MG63 (cell line): ENCODE measurements at regions not wholly inside any gene's neighbourhood (a gene's known extent, or its start where the extent isn't known, plus 50 kb on each side); places are given as distances from the start of the nearest gene placed in this dataset.

Source experiments
- DNase-seq: peaks from one replicate; pipeline ENCODE4 v3.0.0-alpha.2; 2020
- H3K27me3 ChIP-seq: fragments of 250-450 bp; sonication (Bioruptor Pico); 2 replicates; pipeline ENCODE4 v1.5.1; 2020; ENCODE audit warnings: mild to moderate bottlenecking, moderate library complexity
- H3K36me3 ChIP-seq: fragments of 250-450 bp; sonication (Bioruptor Pico); 2 replicates; pipeline ENCODE4 v1.5.1; 2020; ENCODE audit warnings: mild to moderate bottlenecking, moderate library complexity
- H3K4me3 ChIP-seq: fragments of 250-450 bp; sonication (Bioruptor Pico); 2 replicates; pipeline ENCODE4 v1.5.1; 2020; ENCODE audit warnings: mild to moderate bottlenecking, moderate library complexity
- H3K9me3 ChIP-seq: fragments of 250-450 bp; sonication (Bioruptor Pico); 2 replicates; pipeline ENCODE4 v1.5.1; 2020; ENCODE audit warnings: mild to moderate bottlenecking, moderate library complexity

DNA sequence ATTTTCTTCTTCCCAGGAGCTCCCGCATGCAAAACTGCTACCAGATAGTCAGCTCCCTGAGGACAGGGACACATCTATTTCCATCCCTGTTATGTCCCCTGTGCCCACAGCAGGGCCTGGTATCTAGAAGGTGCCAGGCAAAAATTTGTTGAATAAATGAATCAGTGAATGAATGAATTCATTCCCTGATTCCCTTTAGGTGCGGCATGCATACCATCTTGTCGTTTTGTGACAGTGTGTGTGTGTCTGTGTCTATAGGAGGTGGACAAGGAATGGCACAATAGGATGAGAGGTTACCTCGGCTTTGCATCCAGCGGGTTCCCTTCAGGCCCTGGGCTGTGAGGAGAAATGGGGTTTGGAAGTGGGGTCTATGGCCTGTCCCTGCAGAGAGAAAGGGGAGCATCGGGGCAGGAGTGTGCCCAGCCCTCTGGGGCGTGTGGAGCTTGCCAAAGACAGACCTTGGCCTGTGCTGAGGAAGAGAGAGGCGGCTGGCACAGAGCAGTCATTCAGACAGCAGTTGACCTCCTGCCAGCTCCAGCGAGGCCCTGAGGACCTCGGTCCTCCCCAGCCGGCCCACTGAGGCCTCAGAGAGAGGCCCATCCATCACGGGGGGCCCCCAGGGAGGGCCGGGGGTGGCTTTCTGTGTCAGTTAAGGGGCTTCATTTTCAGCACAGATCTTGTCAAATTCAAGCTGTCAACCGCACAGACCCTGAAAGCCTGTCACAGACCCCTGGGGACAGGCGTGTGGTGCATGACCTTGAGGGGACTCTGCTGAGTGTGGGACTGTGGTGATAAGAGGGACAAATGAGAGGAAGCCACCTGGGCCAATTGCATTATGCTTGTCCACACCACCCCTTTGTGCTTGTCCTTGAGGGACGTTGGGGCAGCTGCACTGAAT lies 125.9 kb upstream of the CXCR4 start:
- no peak for DNase-seq
- no peak overlapping the region for H3K4me3 ChIP-seq
- no peaks in the 10 kb centered on the region for H3K9me3 ChIP-seq

DNA sequence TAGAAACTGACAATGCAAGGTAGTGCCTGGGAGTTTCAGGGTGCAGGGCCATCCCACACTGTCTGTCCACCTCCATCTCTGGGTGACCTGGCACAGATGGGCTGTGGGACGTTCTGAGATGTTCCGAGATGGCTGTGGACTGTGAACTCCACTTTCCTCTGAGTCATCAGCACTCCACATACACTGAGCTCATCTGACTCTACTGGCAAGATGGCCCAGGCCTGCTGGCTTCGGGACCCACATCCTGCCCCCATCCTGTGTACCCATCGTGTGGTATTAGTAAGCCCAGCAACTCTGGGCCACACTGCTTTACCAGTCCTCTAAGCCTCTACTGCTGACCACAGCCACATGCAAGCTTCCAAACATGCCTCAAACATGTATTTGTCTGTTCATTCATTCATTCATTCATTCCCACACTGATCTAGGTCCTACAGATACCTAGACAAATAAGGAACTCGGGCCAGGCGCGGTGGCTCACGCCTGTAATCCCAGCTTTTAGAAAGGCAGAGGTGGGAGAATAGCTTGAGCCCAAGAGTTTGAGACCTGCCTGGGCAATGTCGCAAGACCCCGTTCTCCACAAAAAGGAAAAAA lies 124.8 kb upstream of the CXCR4 start:
- Histone ChIP-seq H3K27me3 (no peaks in the 10 kb centered on the region), H3K4me3 (no peak overlapping the region), H3K36me3 (no peaks in the 10 kb centered on the region), H3K9me3 (no peaks in the 10 kb centered on the region)
- peak; percentile 68 for DNase-seq

More for the DNA sequence above, 125.9 kb upstream of the CXCR4 start:
- Histone ChIP-seq H3K27me3 (no peaks in the 10 kb centered on the region), H3K36me3 (no peaks in the 10 kb centered on the region)

DNA sequence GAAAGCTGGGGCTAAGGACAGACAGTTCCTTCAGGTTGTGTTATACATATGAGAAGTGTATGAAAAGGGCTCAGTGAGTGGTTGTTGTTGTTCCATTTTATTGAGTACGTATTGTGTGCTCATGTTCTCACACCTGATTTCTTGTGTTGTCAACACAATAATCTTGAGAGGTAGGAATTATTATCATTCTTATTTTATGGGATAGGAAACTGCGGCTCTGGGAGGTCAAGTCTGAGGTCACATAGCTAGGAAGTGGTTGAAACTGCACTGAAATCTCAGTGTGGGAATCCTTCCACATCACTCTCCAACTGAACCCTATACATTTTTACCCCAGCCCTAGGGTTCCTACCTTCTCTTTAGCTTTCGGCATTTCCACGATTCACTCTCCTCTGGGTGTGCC lies 124.2 kb upstream of the CXCR4 start:
- H3K9me3 ChIP-seq: no peaks in the 10 kb centered on the region
- no peaks in the 10 kb centered on the region for H3K27me3 ChIP-seq
- no peaks in the 10 kb centered on the region for H3K36me3 ChIP-seq
- no peak for DNase-seq
- no peak overlapping the region for H3K4me3 ChIP-seq

DNA sequence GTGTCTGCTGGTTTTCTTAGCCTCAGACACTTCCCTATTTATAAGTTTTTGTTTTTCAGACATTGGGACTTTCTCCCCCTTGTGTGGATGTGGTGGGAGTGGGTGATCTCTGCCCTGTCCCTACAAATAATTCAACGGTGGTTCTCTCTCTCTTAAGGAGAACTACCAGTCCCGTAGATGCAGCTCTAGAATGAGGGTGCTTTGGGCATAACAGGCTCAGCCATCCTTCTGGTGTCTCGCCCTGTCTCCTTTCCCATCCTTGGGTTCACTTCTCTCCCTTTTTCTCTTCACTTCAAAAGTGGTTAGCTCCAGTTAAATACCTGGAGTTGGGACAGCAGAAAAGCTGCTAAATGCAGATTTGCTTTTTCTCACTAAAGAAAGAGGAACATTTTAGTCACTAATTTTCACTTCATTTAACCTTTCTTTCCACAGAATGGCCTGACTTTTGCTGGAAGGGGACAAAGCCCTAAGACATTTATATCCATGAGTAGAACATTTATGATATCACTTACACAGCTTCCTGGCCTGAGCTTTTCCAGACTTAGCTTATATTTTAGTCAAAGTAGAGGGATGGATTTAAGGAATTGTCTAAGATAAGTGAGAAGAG lies 121.2 kb upstream of the CXCR4 start:
- H3K36me3 ChIP-seq: no peaks in the 10 kb centered on the region
- H3K9me3 ChIP-seq: no peaks in the 10 kb centered on the region
- no peak for DNase-seq
- H3K4me3 ChIP-seq: no peak overlapping the region
- H3K27me3 ChIP-seq: no peaks in the 10 kb centered on the region

DNA sequence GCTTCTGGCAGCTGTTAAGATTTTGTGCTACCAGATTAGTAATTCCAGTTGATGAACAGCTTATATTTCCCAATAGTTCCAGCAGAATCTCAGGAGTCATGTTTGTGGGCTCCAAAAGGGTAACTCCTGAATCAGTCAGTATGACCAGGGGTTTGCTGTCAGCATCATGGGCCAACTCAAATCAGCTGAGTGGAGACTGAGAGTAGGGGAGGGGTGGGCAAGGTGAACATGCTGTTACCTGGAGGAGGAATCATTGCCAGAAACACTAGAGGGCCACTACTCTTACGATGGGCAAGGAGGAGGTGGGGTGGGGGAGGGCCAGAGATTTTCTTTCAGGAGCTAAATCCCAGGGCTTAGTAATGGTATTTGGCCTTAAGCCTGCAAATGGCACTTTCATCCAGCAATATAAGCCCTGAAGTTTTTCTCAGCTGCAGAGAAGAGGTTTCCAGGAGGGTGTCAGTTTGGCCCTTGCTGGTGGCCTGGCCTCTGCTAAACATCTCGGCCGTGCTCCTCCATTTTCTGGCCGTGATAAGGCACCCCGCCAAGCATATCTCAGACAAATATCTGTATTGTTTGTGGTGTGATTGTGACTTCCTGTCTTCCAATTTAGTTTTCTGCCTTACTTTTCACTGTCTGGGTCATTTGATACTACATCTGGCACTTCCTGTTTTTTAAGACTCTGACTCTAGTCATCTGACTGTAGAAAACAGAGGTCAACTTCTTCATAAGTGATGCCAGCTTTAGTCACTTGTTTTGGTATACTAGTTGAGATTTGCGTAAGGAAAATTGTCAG lies 120.5 kb upstream of the CXCR4 start:
- no peak overlapping the region for H3K4me3 ChIP-seq
- H3K9me3 ChIP-seq: no peaks in the 10 kb centered on the region
- no peaks in the 10 kb centered on the region for H3K36me3 ChIP-seq
- no peaks in the 10 kb centered on the region for H3K27me3 ChIP-seq
- DNase-seq: peak; percentile 66

DNA sequence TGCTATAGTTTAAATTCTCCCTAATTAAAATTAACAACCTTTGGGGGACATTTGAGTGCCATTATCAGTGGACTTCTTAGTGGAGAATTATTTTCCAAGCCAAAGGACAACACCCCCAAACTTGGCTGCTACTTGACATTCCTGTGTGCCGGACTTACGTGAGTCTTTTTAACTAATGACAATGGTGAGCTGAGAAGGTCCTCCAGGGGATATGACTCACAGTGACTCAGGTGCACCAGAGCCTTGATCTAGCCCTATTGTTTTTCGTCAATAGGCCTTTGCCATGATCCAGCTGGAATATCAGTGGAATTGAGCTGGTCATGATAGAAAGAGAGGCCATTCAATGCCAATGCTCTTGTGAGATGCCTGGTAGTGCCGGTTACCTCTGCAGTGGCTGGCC lies 118.1 kb upstream of the CXCR4 start:
- no peaks in the 10 kb centered on the region for H3K9me3 ChIP-seq
- no peak overlapping the region for H3K4me3 ChIP-seq
- peak; percentile 92 for DNase-seq
- H3K27me3 ChIP-seq: no peaks in the 10 kb centered on the region; the same call in 1 of the 2 replicates
- H3K36me3 ChIP-seq: no peaks in the 10 kb centered on the region

DNA sequence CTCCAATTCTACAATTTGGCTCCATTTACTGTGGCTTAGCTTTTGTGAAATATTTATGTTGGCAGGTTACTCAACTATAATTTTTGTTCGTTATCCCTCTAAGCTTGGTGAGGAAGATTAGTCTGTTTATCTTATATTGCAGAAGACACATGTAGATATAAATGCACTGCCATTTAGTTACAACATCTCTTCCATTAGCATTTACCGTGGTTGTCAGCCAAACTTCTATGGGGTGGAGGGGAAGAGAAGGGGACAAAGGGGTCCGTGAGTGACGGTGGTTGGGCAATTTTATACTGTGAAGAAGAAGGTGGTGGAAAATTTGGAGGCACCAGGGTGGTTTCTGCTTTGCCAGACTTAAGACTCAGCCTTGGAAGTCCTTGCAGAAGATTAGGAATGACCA lies 117.6 kb upstream of the CXCR4 start:
- Histone ChIP-seq H3K36me3 (no peaks in the 10 kb centered on the region), H3K4me3 (no peak overlapping the region), H3K27me3 (peaks cover 2% of the 10 kb centered on the region; the same call in 1 of the 2 replicates), H3K9me3 (no peaks in the 10 kb centered on the region)
- peak; percentile 54 for DNase-seq

DNA sequence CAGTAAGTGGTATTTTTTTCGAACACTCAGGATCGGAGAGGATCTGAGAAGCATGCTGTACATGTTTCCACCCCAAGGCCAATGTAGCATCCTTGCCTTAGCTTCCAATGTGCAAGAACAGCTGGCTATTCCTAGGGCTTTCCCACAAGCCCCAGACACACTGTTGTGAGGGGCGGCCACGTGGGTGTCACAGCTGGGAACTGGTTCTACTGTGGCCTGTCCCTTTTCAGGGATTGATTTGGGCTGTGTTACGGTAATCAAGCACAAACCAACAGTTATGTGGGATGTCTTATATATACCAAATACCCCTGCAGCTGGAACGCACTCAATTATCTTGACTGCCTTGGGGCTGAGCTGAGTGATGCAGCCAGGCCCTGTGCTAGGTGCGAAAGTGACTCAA lies 116.3 kb upstream of the CXCR4 start:
- Histone ChIP-seq H3K36me3 (no peaks in the 10 kb centered on the region), H3K4me3 (no peak overlapping the region), H3K9me3 (no peaks in the 10 kb centered on the region), H3K27me3 (peaks cover 2% of the 10 kb centered on the region; the same call in 1 of the 2 replicates)
- DNase-seq: no peak

DNA sequence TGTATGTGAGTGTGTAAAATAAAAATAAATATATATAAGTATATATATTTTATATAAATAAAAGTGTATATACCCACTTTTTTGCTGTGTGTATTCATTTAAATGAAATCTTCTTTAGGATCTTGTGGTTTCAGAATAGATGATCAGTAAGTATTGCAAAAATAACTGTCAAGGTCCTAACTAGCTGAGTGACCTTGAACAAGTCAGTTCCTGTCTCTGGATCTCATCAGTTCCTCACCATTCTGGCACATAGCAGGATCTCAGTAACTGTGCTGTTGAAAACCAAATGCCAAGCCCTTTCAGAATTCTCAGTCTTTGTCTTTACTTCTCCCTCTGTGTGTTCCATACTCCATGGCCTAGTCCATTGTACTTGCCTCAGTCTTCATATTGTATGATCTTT lies 115.3 kb upstream of the CXCR4 start:
- Histone ChIP-seq H3K36me3 (no peaks in the 10 kb centered on the region), H3K9me3 (no peaks in the 10 kb centered on the region), H3K27me3 (peaks cover 2% of the 10 kb centered on the region; the same call in 1 of the 2 replicates), H3K4me3 (no peak overlapping the region)
- no peak for DNase-seq

DNA sequence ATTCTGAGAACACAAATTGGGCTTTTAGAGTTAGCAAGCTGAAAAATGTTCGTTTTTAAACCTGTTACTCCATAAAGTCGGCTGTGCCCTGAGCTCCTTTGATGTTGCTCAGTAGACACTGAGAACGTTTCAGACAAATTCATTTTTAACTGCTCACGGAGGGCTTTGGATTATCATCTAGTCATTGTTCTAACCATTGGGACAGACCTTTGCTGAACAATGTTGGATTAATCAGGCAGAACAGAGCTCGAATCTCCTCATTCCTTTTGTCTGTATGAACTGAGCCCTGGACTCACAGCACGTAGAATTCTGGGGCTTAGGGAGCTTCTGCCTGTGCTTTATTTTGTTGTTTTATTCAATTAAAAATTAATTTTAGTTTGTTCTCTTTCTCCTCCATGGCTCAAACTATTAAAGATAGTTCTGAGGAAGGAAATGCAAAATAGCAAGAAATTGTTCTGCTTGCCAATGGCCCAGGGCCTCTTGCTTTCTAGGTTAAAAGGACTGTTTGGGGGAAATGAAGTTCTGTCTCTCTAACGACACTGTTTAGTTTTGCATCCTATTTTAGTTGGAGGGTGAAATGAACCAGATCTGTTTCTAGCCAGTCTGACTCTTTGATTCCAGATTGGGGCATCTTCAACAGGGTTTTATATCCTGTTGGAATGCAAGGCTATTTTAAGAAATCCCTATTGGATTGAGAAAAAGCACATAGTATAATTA lies 114.7 kb upstream of the CXCR4 start:
- Histone ChIP-seq H3K36me3 (no peaks in the 10 kb centered on the region), H3K4me3 (no peak overlapping the region), H3K27me3 (peaks cover 2% of the 10 kb centered on the region; the same call in 1 of the 2 replicates), H3K9me3 (no peaks in the 10 kb centered on the region)
- no peak for DNase-seq

DNA sequence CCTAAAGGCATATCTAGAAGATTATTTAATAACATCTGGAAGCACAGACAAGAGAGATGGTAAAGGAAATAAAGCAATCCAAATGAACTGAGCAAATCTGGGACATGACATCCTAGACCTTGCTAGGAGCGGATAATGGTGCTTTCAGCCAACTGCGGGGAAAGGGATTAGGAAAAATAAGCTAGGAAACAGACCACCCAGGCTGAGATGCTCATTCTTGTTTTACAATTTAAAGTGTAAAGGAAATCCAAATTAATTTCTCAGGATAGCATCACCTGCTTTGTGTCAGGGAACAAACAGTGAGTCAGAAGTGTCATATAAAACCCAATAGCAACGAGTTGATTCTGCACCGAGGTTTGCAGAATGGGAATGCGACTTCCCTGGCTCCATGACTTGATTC lies 112.5 kb upstream of the CXCR4 start:
- no peak overlapping the region for H3K4me3 ChIP-seq
- H3K27me3 ChIP-seq: peaks cover 2% of the 10 kb centered on the region; the same call in 1 of the 2 replicates
- no peaks in the 10 kb centered on the region for H3K9me3 ChIP-seq
- DNase-seq: no peak
- no peaks in the 10 kb centered on the region for H3K36me3 ChIP-seq

DNA sequence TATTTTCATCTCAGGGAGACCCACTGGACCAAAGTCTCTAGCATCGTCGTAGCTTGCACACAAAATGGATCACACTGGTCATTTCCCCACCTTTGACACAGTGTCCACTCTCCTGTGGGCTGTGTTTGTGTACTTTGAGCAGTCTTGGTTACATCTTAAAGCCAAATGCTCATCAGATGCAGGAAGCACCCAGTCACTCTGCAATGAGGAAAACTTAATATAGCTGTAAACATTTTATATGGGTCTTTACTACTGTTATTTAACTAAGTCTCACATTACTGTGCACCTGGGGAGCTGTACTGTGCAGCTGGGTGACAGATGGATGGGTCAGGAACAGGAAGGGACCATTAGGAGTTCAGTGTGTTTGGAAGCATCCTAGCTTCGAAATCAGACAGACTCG lies 109.0 kb upstream of the CXCR4 start:
- DNase-seq: no peak

DNA sequence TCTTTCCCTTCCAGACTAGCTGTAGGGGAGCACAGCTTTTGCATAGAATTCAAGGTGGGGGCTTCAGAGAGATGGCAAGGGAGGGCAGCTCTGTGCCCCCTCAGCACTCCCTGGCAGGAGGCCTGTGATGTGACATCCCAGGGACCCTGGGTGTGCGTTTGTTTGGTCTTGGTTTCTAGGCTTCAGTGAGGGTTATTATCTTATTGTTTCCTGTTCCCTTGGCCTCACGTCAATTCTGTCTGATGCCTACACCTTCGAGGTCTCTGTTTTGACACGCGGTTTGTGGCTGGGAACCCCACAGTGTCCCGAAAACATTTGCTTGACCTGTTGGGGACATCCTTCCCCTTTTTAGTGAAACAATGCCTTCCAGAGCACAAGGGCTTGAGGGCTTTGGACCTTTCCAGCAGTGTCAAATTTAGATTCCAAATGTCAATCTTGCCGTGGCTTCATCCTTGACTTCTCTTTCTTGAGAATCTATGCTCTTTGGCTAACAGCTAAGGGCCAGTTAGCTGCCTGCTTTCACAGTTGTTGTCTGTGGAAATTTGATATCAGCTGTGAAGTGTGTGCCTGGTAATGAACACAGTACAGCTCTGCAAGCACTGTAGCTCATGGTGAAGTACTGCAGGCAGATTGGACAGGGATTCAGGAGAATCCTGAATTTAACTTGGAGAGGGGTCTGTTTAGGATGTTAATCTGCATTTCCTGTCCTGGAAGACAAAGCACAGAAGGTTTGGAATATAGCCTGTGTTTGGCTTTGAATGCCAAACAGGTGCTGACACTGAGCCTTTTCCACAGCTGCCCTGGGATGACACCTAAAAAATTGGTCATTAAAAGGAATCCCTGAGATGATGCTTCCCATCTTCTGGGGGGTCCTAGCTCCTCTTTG lies 108.2 kb upstream of the CXCR4 start:
- no peaks in the 10 kb centered on the region for H3K36me3 ChIP-seq
- H3K27me3 ChIP-seq: 0 out of 2 replicates have a peak, but pooled peaks cover 2% of the 10 kb centered on the region
- H3K9me3 ChIP-seq: no peaks in the 10 kb centered on the region
- H3K4me3 ChIP-seq: no peak overlapping the region
- no peak for DNase-seq

More for the DNA sequence above, 109.0 kb upstream of the CXCR4 start:
- H3K4me3 ChIP-seq: no peak overlapping the region
- H3K9me3 ChIP-seq: no peaks in the 10 kb centered on the region
- H3K36me3 ChIP-seq: no peaks in the 10 kb centered on the region
- H3K27me3 ChIP-seq: peaks cover 2% of the 10 kb centered on the region; the same call in 1 of the 2 replicates

DNA sequence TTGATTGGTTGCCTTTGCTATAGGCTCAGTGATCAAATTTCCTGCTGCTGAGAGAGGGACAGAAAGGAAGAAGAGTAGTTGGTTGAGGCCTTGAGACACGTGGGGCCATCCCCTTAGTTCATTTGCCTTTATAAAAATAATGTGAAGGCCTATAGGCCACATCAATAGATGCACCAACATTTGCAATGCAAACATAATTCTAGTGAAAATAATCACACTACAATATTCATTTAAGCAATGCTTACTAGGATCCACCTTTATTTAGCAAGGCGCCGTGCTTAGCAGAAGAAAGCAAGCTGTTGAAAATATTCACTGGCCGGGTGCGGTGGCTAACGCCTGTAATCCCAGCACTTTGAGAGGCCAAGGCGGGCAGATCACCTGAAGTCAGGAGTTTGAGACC lies 105.3 kb upstream of the CXCR4 start:
- no peak for DNase-seq
- H3K27me3 ChIP-seq: no peaks in the 10 kb centered on the region
- no peaks in the 10 kb centered on the region for H3K9me3 ChIP-seq
- no peaks in the 10 kb centered on the region for H3K36me3 ChIP-seq
- no peak overlapping the region for H3K4me3 ChIP-seq

DNA sequence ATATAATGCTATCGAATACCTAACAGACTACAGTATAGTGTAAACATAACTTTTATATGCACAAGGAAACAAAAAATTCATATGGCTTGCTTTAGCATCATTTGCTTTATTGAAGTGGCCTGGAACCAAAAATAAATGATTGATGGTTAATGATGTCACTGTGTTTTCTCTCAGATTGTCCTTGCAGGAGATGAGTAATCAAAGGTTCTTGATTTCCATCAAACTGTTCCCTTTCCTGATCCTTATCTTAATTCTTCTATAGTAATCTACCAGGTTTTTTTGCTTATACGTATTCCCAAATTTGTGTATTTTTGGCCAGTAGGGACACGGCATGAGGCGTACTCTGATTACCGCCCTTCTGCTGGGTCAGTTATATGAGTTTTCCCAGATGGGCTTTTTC lies 104.9 kb upstream of the CXCR4 start:
- DNase-seq: no peak
- Histone ChIP-seq H3K27me3 (no peaks in the 10 kb centered on the region), H3K9me3 (no peaks in the 10 kb centered on the region), H3K4me3 (no peak overlapping the region), H3K36me3 (no peaks in the 10 kb centered on the region)
